Kidney (tissue), 13 donors: ENCODE measurements at regions not wholly inside any gene's neighbourhood (a gene's known extent, or its start where the extent isn't known, plus 50 kb on each side); places are given as distances from the start of the nearest gene placed in this dataset.

ENCODE experiments used
- DNase-seq, 5 donors: peaks; one replicate each; pipeline ENCODE4 v3.0.0-alpha.2; 2013 to 2020
- FAIRE-seq: peaks from 2 replicates; lab custom pipeline; 2012; peaks lifted over from hg19 to GRCh38; lab: Jason Lieb, UNC
- H3K27ac ChIP-seq, 2 donors: one replicate each; pipeline ENCODE4 v1.7.0; 2013; ENCODE audit warnings: low read depth in 2 of 2, low read length in 2 of 2, inconsistent platforms in 1 of 2
- H3K27me3 ChIP-seq: one replicate; pipeline ENCODE4 v1.7.1; 2013; ENCODE audit warnings: low read length, inconsistent platforms; ENCODE audit not compliant: control insufficient read depth, insufficient read depth
- H3K36me3 ChIP-seq, 3 donors: one replicate each; pipeline versions ENCODE4 v1.7.0 to v1.7.1; 2013; ENCODE audit warnings: low read length in 3 of 3, control low read depth in 1 of 3, inconsistent platforms in 1 of 3; ENCODE audit not compliant: insufficient read depth in 3 of 3, control insufficient read depth in 2 of 3
- H3K4me1 ChIP-seq, 3 donors: one replicate each; pipeline versions ENCODE4 v1.7.0 to v1.7.1; 2013; ENCODE audit warnings: low read length in 3 of 3, inconsistent platforms in 1 of 3, low read depth in 1 of 3; ENCODE audit not compliant: control insufficient read depth in 2 of 3, insufficient read depth in 2 of 3
- H3K4me3 ChIP-seq, 3 donors: one replicate each; pipeline versions ENCODE4 v1.7.0 to v1.8.1; 2013; ENCODE audit warnings: low read length in 3 of 3, control low read depth in 1 of 3, inconsistent platforms in 1 of 3
- H3K9ac ChIP-seq, 3 donors: one replicate each; pipeline versions ENCODE4 v1.7.0 to v1.7.1; 2013; ENCODE audit warnings: low read length in 3 of 3, control low read depth in 1 of 3, inconsistent platforms in 1 of 3
- H3K9me3 ChIP-seq, 3 donors: one replicate each; pipeline versions ENCODE4 v1.7.0 to v1.7.1; 2013; ENCODE audit warnings: low read length in 3 of 3, control low read depth in 1 of 3, inconsistent platforms in 1 of 3; ENCODE audit not compliant: control insufficient read depth in 2 of 3, insufficient read depth in 1 of 3
- CTCF ChIP-seq: IDR thresholded peaks from 3 replicates; pipeline ENCODE4 v1.5.1; 2012; ENCODE audit warnings: mild to moderate bottlenecking, moderate library complexity, borderline replicate concordance; ENCODE audit not compliant: insufficient read depth; ENCODE audit errors: extremely low read depth
- intact Hi-C: fragments of 100-400 bp; cut with DNase I; formaldehyde crosslinking; loops from one replicate; pipeline ENCODE4 v1.11.1; 2022
- donor health status: control.
- donor health status: control.
- donor health status: control.
- donor health status: control.
- donor health status: control.
- donor health status: DM: yes; HTN: yes; CAD: no.
- donor health status: Normal renal cell carcinoma (clear cell type).

GRCh38 chr13:86006317-86006716 is 207.1 kb upstream of the SLITRK6 start:
- Histone ChIP-seq H3K36me3 (no peaks in the 10 kb centered on the region), H3K9ac (no peak overlapping the region), H3K27ac (no peak overlapping the region), H3K9me3 (peaks cover 0 to 2% (median 0%) of the 10 kb centered on the region in 3 donors), H3K4me1 (no peaks in the 10 kb centered on the region), H3K27me3 (no peaks in the 10 kb centered on the region), H3K4me3 (no peak overlapping the region)
- no peak for FAIRE-seq
- TF ChIP-seq CTCF, result no peak
- intact Hi-C loops, result no loop called here
- DNase-seq, result no peak

- Histone ChIP-seq H3K9ac (no peak overlapping the region), H3K36me3 (no peaks in the 10 kb centered on the region), H3K27ac (no peak overlapping the region), H3K4me1 (no peaks in the 10 kb centered on the region), H3K9me3 (peaks cover 0 to 2% (median 0%) of the 10 kb centered on the region in 3 donors), H3K4me3 (no peak overlapping the region), H3K27me3 (no peaks in the 10 kb centered on the region)
- no peak for FAIRE-seq
- intact Hi-C loops, result no loop called here
- no peak for TF ChIP-seq CTCF
- peak in 2 of 5 donors; percentile 32 to 37 for DNase-seq
Measured at GRCh38 chr13:86003029-86003428, 203.8 kb upstream of the SLITRK6 start.

- no peaks in the 10 kb centered on the region for H3K27me3 ChIP-seq
- DNase-seq (no peak), FAIRE-seq (no peak)
- H3K27ac ChIP-seq, result no peak overlapping the region
- intact Hi-C loops, result no loop called here
- no peak for TF ChIP-seq CTCF
- no peak overlapping the region for H3K9ac ChIP-seq
- no peaks in the 10 kb centered on the region for H3K4me1 ChIP-seq
- H3K36me3 ChIP-seq, result no peaks in the 10 kb centered on the region
- no peak overlapping the region for H3K4me3 ChIP-seq
- H3K9me3 ChIP-seq, result peaks cover 0 to 2% (median 0%) of the 10 kb centered on the region in 3 donors
Measured at GRCh38 chr13:86000546-86000945, 201.3 kb upstream of the SLITRK6 start.

GRCh38 chr13:85997587-85997986 is 198.4 kb upstream of the SLITRK6 start:
- Histone ChIP-seq H3K36me3 (no peaks in the 10 kb centered on the region), H3K4me1 (no peaks in the 10 kb centered on the region), H3K27me3 (no peaks in the 10 kb centered on the region), H3K27ac (no peak overlapping the region), H3K9me3 (peaks cover 0 to under 1% (median 0%) of the 10 kb centered on the region in 3 donors), H3K9ac (no peak overlapping the region), H3K4me3 (no peak overlapping the region)
- no peak for DNase-seq
- no peak for TF ChIP-seq CTCF
- intact Hi-C loops, result no loop called here
- FAIRE-seq, result no peak
